ENCODE measurements at regions not wholly inside any gene's neighbourhood (a gene's known extent, or its start where the extent isn't known, plus 50 kb on each side); places are given as distances from the start of the nearest gene placed in this dataset.
"Not testable (repeated sequence)": the region's sequence is repeated elsewhere in the genome, so short reads cannot be mapped to it uniquely, and the experiment has no call there.

GRCh38 chr18:28421950-28422349 is 245.0 kb upstream of the CDH2 start:
- DNase-seq (ENCODE audit: low read depth in 3 of 3, low spot score in 2 of 3), result not testable (repeated sequence)

- DNase-seq (ENCODE audit: low read depth in 3 of 3, low spot score in 2 of 3), result no peak
These were observed 235.6 kb upstream of the CDH2 start for GRCh38 chr18:28412521-28412920.

- DNase-seq (ENCODE audit: low read depth in 3 of 3, low spot score in 2 of 3), result no peak
These were observed 234.9 kb upstream of the CDH2 start for GRCh38 chr18:28411806-28412205.

GRCh38 chr18:28409811-28410210 is 232.9 kb upstream of the CDH2 start:
- no peak for DNase-seq (ENCODE audit: low read depth in 3 of 3, low spot score in 2 of 3)

- no peak for DNase-seq (ENCODE audit: low read depth in 3 of 3, low spot score in 2 of 3)
These were observed 231.6 kb upstream of the CDH2 start for GRCh38 chr18:28408528-28408927.

- DNase-seq (ENCODE audit: low read depth in 3 of 3, low spot score in 2 of 3), result no peak
These were observed 230.8 kb upstream of the CDH2 start for GRCh38 chr18:28407681-28408080.

- DNase-seq (ENCODE audit: low read depth in 3 of 3, low spot score in 2 of 3), result no peak
These were observed 229.6 kb upstream of the CDH2 start for GRCh38 chr18:28406533-28406932.

- no peak for DNase-seq (ENCODE audit: low read depth in 3 of 3, low spot score in 2 of 3)
These were observed 227.8 kb upstream of the CDH2 start for GRCh38 chr18:28404694-28405093.

GRCh38 chr18:28399781-28400362 is 222.9 kb upstream of the CDH2 start:
- no peak for DNase-seq (ENCODE audit: low read depth in 3 of 3, low spot score in 2 of 3)

GRCh38 chr18:28398471-28398870 is 221.5 kb upstream of the CDH2 start:
- no peak for DNase-seq (ENCODE audit: low read depth in 3 of 3, low spot score in 2 of 3)

GRCh38 chr18:28390022-28390421 is 213.1 kb upstream of the CDH2 start:
- no peak for DNase-seq (ENCODE audit: low read depth in 3 of 3, low spot score in 2 of 3)

- no peak for DNase-seq (ENCODE audit: low read depth in 3 of 3, low spot score in 2 of 3)
These were observed 205.4 kb upstream of the CDH2 start for GRCh38 chr18:28382215-28382879.

GRCh38 chr18:28372186-28372585 is 195.3 kb upstream of the CDH2 start:
- DNase-seq (ENCODE audit: low read depth in 3 of 3, low spot score in 2 of 3), result no peak

GRCh38 chr18:28366676-28367075 is 189.7 kb upstream of the CDH2 start:
- no peak for DNase-seq (ENCODE audit: low read depth in 3 of 3, low spot score in 2 of 3)

- DNase-seq (ENCODE audit: low read depth in 3 of 3, low spot score in 2 of 3), result no peak
These were observed 188.5 kb upstream of the CDH2 start for GRCh38 chr18:28365411-28365831.

GRCh38 chr18:28363124-28363523 is 186.2 kb upstream of the CDH2 start:
- DNase-seq (ENCODE audit: low read depth in 3 of 3, low spot score in 2 of 3), result no peak

- no peak for DNase-seq (ENCODE audit: low read depth in 3 of 3, low spot score in 2 of 3)
These were observed 182.2 kb upstream of the CDH2 start for GRCh38 chr18:28359176-28359575.

- DNase-seq (ENCODE audit: low read depth in 3 of 3, low spot score in 2 of 3), result no peak
These were observed 181.0 kb upstream of the CDH2 start for GRCh38 chr18:28357766-28358401.

- DNase-seq (ENCODE audit: low read depth in 3 of 3, low spot score in 2 of 3), result no peak
These were observed 173.9 kb upstream of the CDH2 start for GRCh38 chr18:28350821-28351220.

- no peak for DNase-seq (ENCODE audit: low read depth in 3 of 3, low spot score in 2 of 3)
These were observed 165.3 kb upstream of the CDH2 start for GRCh38 chr18:28342231-28342630.

GRCh38 chr18:28338316-28338715 is 161.4 kb upstream of the CDH2 start:
- no peak for DNase-seq (ENCODE audit: low read depth in 3 of 3, low spot score in 2 of 3)

GRCh38 chr18:28334516-28334915 is 157.6 kb upstream of the CDH2 start:
- no peak for DNase-seq (ENCODE audit: low read depth in 3 of 3, low spot score in 2 of 3)
